GM18873 (cell line): ENCODE measurements at regions not wholly inside any gene's neighbourhood (a gene's known extent, or its start where the extent isn't known, plus 50 kb on each side); places are given as distances from the start of the nearest gene placed in this dataset.
"Not testable (repeated sequence)": the region's sequence is repeated elsewhere in the genome, so short reads cannot be mapped to it uniquely, and the experiment has no call there.

Experiments used
- ATAC-seq: cut with Tn5 transposase; IDR thresholded peaks from one replicate; pipeline ENCODE4 v1.9.1; 2021; ENCODE audit warnings: mild to moderate bottlenecking, moderate library complexity, moderate number of reproducible peaks; ENCODE audit not compliant: unreplicated experiment, low FRiP score

- ATAC-seq = no peak
Measured at GRCh38 chr11:95653099-95653498, 136.5 kb downstream of the FAM76B start.

DNA sequence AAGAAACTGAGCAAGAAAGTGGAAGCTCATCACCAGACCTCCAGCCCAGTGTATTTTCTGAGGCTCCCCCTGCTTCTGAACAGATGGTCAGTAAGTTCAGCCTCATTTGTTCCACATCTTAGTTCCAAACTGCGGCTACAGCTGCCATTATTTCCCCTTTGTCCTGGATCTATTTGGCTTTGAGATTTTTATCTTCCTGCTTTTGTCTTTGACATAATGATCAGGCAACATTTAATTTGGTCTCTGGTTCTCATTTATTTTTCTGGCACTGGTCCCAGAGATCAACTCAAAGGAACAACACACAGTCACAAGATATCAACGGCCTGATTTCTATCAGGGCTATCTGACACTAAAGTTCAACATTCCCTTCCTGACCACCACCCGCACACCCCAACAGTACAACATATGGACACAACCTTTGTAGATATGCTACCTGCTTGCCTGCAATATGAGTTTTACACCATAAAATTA, 137.5 kb downstream of the FAM76B start:
- no peak for ATAC-seq

DNA sequence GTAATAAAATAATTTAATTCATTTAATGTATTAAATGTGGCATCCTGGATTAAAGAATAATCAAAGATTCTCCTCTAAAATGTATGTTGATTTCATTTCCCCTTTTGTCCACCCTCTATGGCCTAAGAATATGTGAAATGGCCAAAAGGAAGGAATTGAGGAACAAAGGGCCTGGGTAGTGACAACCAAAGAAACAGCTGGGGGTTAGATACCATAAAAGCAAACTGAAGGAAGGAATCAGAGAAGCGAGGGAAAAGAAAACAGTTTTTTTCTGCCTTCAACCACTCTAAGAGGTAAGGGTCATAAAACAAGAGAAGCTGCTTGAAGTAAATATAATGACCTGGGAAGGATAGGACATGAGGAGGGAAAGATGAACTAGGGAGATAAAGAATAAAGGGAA, 139.3 kb downstream of the FAM76B start:
- no peak for ATAC-seq

- ATAC-seq = no peak
Measured at GRCh38 chr11:95647871-95648270, 141.7 kb downstream of the FAM76B start.

DNA sequence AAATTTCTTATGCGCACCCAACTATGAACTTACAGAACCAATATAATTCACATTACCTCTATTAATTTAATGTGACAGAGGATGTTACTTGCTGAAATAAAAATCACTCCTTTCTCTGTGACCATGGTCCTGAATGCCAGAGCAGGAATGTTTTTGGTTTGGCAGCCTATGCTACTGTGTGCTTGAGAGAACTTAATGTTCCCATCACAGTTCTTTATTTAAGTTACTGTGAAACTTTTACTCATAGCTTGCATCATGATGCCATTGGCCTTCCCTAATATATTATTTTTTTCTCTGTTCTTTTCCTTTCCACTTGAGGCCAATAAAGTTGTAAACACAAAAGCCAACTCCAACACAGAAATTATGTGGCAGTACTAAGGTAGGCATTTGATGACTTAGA, 142.2 kb downstream of the FAM76B start:
- ATAC-seq = no peak

- peak; percentile 98 for ATAC-seq
Measured at GRCh38 chr11:95641495-95641894, 148.1 kb downstream of the FAM76B start.

- no peak for ATAC-seq
Measured at GRCh38 chr11:95638501-95638900, 151.1 kb downstream of the FAM76B start.

DNA sequence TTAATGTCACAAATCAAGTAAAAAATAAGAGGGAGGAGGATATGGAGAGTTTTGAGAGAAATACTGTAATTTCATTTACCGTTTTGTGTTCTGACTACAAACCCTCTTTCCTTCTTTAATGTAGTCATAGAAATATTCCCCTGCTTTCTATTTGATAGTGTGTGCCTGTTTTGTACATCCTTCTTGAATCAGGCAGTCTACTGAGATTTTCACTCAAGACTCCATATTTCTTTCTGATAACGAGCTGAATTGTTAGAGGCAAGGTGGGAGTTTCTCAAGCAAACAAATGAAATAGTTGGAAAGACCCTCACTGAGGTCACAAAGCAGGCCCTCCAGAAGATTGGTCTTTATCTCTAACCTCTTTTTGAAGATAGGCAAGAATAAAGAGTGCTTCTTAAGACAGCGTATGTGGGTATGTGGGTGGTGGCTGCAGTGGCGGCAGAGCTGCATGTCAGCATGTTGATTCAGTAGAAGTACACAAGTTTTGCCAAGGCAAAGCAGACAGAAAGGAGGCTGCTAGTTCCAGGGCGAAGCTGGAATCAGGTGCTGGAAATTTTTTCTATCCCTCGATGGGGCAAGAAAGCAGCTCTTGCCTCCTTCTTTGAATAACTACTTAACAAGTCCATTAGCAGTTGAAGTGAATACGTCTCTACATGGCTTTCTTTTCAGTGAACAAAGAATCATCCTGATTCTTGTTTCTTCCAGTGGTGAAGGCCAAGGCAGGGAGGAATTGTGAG, 164.2 kb downstream of the FAM76B start:
- no peak for ATAC-seq

- no peak for ATAC-seq
Measured at GRCh38 chr11:95616256-95616804, 173.3 kb downstream of the FAM76B start.

- no peak for ATAC-seq
Measured at GRCh38 chr11:95611827-95612226, 177.8 kb downstream of the FAM76B start.

GRCh38 chr11:95610185-95610584, 179.4 kb downstream of the FAM76B start:
- ATAC-seq = not testable (repeated sequence)

- no peak for ATAC-seq
Measured at GRCh38 chr11:95608093-95608492, 181.5 kb downstream of the FAM76B start.

DNA sequence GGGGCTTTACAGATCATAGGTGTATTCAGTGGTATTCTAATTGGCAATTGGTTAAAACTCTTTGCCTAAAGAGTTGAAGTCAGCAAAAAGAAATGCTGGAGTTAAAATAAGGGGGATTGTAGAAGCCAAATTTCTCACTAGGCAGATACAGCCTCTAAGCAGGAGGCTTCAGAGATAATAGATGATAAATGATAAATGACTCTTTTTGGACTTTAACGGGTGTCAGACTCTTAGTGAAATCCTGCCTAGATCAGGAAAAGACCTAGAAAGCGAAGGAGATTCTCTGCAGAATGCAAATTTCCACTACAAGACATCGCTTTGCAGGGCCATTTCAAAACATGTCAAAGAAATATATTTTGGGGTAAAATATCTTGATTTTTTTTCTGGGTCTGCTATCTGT, 182.8 kb downstream of the FAM76B start:
- ATAC-seq = no peak

GRCh38 chr11:95605271-95605940, 184.2 kb downstream of the FAM76B start:
- ATAC-seq = no peak

DNA sequence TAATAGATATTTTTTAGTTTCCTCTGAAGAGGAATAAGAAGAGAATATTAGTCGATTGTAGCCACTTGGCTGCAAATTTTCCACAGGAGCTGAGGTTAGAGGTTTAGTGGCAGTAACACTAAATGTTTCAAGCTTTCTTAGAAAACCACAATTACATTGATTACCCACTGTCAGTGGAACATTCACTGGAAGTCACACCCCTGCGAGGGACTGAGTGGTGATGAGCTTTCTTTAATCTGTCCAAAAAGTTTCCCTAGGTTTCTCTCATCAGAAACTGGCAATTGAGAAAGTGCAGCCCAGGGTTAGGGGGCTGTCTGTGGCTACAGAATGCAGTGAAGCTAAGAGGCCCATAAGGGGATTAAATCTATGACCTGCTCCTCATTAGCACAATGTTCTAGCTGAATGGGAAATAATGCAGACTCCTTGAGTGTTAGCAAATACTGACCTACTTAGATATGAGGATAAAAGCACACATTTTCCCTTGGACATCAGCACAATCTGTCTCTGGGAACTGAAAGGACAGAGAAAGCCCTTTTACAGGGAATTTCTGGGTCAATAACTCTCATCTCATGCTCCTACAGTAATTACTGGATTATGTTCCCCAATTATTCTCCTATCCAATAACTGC, 189.5 kb downstream of the FAM76B start:
- no peak for ATAC-seq

- no peak for ATAC-seq
Measured at GRCh38 chr11:95595973-95596489, 193.6 kb downstream of the FAM76B start.

GRCh38 chr11:95595541-95595940, 194.0 kb downstream of the FAM76B start:
- no peak for ATAC-seq

- ATAC-seq = no peak
Measured at GRCh38 chr11:95593111-95593510, 196.5 kb downstream of the FAM76B start.

DNA sequence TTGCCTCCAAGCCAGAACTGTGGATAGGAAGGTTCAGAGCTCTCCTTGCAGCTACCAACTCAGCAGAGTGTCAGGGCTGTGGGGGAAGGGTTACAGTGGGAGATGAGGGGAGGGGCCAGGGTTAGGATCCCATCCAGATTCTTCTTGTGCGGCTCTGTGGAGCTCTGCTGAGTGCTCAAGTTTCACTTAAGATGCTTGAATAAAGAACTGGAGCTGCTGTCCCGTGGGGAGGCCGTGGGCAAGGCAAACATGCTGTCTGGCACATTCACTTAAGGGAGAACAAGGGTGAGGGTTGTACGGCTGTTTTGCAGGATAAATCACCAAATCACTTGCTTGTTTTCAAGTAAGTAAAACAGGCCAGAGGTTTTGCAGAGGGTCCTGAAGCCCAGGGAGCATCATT, 197.1 kb downstream of the FAM76B start:
- no peak for ATAC-seq

GRCh38 chr11:95589893-95590612, 199.5 kb downstream of the FAM76B start:
- no peak for ATAC-seq
